Body of pancreas (tissue), 4 donors: ENCODE measurements at regions not wholly inside any gene's neighbourhood (a gene's known extent, or its start where the extent isn't known, plus 50 kb on each side); places are given as distances from the start of the nearest gene placed in this dataset.

Source experiments
- POLR2A ChIP-seq, 3 donors: fragments of 450-650 bp; IDR thresholded peaks; one replicate each; pipeline ENCODE4 v1.6.1; 2016; ENCODE audit warnings: antibody characterized with exemption in 3 of 3, mild to moderate bottlenecking in 2 of 3
- TF ChIP-seq, protein P1 (sequence below), 7 experiments: fragments of 450-650 bp in 4 of 7; fragments of 200-600 bp in 3 of 7; sonication (generic) in 3 of 7; IDR thresholded peaks; one replicate each; pipeline ENCODE4 v1.5.1; 2016 to 2019; ENCODE audit warnings: antibody characterized with exemption in 7 of 7

DNA sequence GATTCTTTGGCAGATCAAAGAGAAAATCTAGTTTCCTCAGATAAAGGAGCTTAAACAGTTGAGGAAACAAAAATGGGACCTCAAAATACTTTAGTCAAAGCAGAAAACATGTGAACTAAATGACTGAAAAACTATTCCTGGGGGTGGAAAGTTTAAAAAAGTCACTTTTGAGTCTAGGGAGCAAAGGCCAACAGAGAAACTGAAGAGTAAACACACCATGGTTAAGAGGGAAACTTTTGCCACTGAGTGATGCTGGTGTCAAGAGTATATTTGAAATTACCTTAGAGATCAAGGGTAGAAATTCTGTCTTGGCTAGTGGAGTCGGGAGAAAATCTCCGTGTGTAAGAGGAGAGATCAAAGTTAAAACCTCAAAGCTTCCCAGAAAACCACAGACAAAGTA, 501.2 kb upstream of the ADGRL4 start:
- TF ChIP-seq POLR2A (IDR thresholded peaks at IDR 0.05), result no peak
- TF ChIP-seq, protein P1, sequence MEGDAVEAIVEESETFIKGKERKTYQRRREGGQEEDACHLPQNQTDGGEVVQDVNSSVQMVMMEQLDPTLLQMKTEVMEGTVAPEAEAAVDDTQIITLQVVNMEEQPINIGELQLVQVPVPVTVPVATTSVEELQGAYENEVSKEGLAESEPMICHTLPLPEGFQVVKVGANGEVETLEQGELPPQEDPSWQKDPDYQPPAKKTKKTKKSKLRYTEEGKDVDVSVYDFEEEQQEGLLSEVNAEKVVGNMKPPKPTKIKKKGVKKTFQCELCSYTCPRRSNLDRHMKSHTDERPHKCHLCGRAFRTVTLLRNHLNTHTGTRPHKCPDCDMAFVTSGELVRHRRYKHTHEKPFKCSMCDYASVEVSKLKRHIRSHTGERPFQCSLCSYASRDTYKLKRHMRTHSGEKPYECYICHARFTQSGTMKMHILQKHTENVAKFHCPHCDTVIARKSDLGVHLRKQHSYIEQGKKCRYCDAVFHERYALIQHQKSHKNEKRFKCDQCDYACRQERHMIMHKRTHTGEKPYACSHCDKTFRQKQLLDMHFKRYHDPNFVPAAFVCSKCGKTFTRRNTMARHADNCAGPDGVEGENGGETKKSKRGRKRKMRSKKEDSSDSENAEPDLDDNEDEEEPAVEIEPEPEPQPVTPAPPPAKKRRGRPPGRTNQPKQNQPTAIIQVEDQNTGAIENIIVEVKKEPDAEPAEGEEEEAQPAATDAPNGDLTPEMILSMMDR (IDR thresholded peaks at IDR 0.05), result no peak
